Fibroblast of lung (primary cell): ENCODE measurements at regions not wholly inside any gene's neighbourhood (a gene's known extent, or its start where the extent isn't known, plus 50 kb on each side); places are given as distances from the start of the nearest gene placed in this dataset.

Experiments used
- EZH2 ChIP-seq: IDR thresholded peaks from 2 replicates; pipeline ENCODE4 v1.5.1; 2012; ENCODE audit warnings: low read length, control low read depth, mild to moderate bottlenecking; ENCODE audit errors: missing control alignments
- TF ChIP-seq, protein P1 (sequence below), 2 donors: IDR thresholded peaks in 1 of 2; conservative IDR thresholded peaks in 1 of 2; 1 replicate in 1 of 2; 2 replicates in 1 of 2; pipeline ENCODE4 v1.5.1; 2011 to 2012; ENCODE audit warnings: low read length in 2 of 2, control low read depth in 1 of 2, inconsistent platforms in 1 of 2, low read depth in 1 of 2, mild to moderate bottlenecking in 1 of 2

DNA sequence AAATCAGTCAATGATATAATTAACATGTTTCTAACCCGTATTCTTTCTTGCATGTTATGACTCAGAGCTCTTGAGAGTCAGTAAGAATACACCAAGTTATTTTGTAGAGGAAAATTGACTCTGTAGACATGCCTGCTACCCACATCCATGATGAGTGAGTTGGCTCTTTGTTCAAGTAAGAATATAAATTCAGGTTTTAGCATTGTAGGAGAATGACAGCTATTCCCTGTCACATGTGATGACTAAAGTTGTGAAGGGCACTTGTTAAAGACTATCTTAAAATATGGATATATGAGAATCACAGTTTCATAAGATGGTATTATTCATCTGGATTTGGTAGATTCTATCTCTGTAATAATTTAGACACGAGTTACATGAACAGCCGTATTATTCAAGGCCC is 209.1 kb downstream of the CCDC59 start:
- TF ChIP-seq, protein P1, sequence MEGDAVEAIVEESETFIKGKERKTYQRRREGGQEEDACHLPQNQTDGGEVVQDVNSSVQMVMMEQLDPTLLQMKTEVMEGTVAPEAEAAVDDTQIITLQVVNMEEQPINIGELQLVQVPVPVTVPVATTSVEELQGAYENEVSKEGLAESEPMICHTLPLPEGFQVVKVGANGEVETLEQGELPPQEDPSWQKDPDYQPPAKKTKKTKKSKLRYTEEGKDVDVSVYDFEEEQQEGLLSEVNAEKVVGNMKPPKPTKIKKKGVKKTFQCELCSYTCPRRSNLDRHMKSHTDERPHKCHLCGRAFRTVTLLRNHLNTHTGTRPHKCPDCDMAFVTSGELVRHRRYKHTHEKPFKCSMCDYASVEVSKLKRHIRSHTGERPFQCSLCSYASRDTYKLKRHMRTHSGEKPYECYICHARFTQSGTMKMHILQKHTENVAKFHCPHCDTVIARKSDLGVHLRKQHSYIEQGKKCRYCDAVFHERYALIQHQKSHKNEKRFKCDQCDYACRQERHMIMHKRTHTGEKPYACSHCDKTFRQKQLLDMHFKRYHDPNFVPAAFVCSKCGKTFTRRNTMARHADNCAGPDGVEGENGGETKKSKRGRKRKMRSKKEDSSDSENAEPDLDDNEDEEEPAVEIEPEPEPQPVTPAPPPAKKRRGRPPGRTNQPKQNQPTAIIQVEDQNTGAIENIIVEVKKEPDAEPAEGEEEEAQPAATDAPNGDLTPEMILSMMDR (conservative IDR thresholded peaks at IDR 0.05 in 1 of 2, IDR thresholded peaks at IDR 0.05 in 1 of 2; ENCODE audit: low read depth in 1 of 2, low read length in 2 of 2): no peak
- TF ChIP-seq EZH2: no peak
